H1 (cell line): ENCODE measurements at regions not wholly inside any gene's neighbourhood (a gene's known extent, or its start where the extent isn't known, plus 50 kb on each side); places are given as distances from the start of the nearest gene placed in this dataset.

ENCODE experiments used
- CBX8 ChIP-seq: fragments of 300-800, 300-1000 bp; sonication (generic); IDR thresholded peaks from 2 replicates; pipeline ENCODE4 v1.7.1; 2016; ENCODE audit warnings: low read depth, low read length, borderline replicate concordance
- CTCF ChIP-seq, 3 experiments: IDR thresholded peaks; 1 replicate in 2 of 3; 2 replicates in 1 of 3; pipeline versions ENCODE4 v1.5.1 to v1.6.1; 2011; ENCODE audit warnings: low read length in 3 of 3, mild to moderate bottlenecking in 3 of 3, inconsistent platforms in 2 of 3, low read depth in 1 of 3, moderate library complexity in 1 of 3; ENCODE audit not compliant: insufficient read depth in 1 of 3; ENCODE audit errors: control extremely low read depth in 1 of 3
- POU5F1 ChIP-seq: IDR thresholded peaks from 2 replicates; pipeline ENCODE4 v1.6.1; 2011; ENCODE audit warnings: low read depth, mild to moderate bottlenecking, low read length, moderate library complexity
- RAD21 ChIP-seq, 2 experiments: IDR thresholded peaks in 1 of 2; conservative IDR thresholded peaks in 1 of 2; 2 replicates each; pipeline ENCODE4 v1.6.1; 2011; ENCODE audit warnings: low read depth in 2 of 2, low read length in 2 of 2, improper control_type of control experiment in 1 of 2, inconsistent platforms in 1 of 2, mild to moderate bottlenecking in 1 of 2, moderate library complexity in 1 of 2

GRCh38 chr12:77251799-77252198 lies 186.4 kb upstream of the E2F7 start (continued):
- TF ChIP-seq CTCF (IDR thresholded peaks at IDR 0.05; ENCODE audit: control extremely low read depth in 1 of 3, insufficient read depth in 1 of 3, low read depth in 1 of 3, low read length in 3 of 3): no peak
- TF ChIP-seq RAD21 (IDR thresholded peaks at IDR 0.05 in 1 of 2, conservative IDR thresholded peaks at IDR 0.05 in 1 of 2; ENCODE audit: low read depth in 2 of 2, low read length in 2 of 2): no peak
- no peak for TF ChIP-seq POU5F1
- TF ChIP-seq CBX8: no peak
- TF ChIP-seq, all 59 proteins: peak for 0
